Breast epithelium (tissue), 3 donors: ENCODE measurements at regions not wholly inside any gene's neighbourhood (a gene's known extent, or its start where the extent isn't known, plus 50 kb on each side); places are given as distances from the start of the nearest gene placed in this dataset.

ENCODE experiments used
- POLR2A ChIP-seq: fragments of 450-650 bp; IDR thresholded peaks from one replicate; pipeline ENCODE4 v1.6.1; 2016; ENCODE audit warnings: antibody characterized with exemption, mild to moderate bottlenecking, moderate library complexity
- POLR2AphosphoS5 ChIP-seq, 3 donors: sonication (generic); formaldehyde crosslinking; IDR thresholded peaks; one replicate each; pipeline ENCODE4 v1.6.1; 2017; ENCODE audit warnings: antibody characterized with exemption in 3 of 3
- TF ChIP-seq, protein P1 (sequence below), 3 donors: fragments of 450-650 bp; IDR thresholded peaks; one replicate each; pipeline ENCODE4 v1.5.1; 2016 to 2017; ENCODE audit warnings: antibody characterized with exemption in 3 of 3, mild to moderate bottlenecking in 3 of 3, moderate library complexity in 3 of 3

DNA sequence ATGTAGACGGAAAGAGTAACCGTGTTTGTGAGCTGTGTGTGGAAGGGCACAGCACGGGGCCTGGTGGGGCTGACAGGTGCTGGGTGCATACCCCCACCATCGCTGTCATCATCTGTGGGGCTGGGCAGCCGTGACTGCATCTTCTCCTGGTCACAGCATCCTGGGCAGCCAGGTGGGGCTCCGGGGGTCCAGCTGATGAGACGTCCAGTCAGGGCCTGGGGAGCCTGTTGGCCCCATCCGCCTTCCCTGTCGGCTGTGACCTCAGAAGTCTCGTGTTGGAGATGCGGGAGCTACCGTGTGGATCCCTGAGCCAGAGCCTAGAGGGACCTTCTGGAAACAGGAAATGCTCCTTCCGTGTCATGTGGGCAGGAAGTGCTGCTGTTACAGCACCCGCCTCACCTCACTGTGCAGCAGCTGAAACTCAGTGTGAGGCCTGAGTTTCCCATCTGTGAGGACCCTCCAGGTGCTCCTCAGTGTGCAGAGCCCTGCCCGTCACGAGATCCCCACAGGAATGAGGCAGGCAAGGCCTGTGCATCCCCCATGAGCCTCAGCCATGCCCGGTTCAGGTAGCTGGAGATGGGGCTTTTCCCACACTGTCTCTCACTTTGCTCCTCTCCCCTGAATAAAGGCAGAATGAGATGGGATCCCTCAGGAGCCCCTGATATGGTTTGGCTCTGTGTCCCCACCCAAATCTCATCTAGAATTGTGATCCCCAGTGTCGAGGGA is 108.7 kb downstream of the ERMARD start:
- TF ChIP-seq, protein P1, sequence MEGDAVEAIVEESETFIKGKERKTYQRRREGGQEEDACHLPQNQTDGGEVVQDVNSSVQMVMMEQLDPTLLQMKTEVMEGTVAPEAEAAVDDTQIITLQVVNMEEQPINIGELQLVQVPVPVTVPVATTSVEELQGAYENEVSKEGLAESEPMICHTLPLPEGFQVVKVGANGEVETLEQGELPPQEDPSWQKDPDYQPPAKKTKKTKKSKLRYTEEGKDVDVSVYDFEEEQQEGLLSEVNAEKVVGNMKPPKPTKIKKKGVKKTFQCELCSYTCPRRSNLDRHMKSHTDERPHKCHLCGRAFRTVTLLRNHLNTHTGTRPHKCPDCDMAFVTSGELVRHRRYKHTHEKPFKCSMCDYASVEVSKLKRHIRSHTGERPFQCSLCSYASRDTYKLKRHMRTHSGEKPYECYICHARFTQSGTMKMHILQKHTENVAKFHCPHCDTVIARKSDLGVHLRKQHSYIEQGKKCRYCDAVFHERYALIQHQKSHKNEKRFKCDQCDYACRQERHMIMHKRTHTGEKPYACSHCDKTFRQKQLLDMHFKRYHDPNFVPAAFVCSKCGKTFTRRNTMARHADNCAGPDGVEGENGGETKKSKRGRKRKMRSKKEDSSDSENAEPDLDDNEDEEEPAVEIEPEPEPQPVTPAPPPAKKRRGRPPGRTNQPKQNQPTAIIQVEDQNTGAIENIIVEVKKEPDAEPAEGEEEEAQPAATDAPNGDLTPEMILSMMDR (IDR thresholded peaks at IDR 0.05) = no peak
- no peak for TF ChIP-seq POLR2A
- TF ChIP-seq POLR2AphosphoS5 (IDR thresholded peaks at IDR 0.05) = no peak
